HEK293 (cell line): ENCODE measurements at regions not wholly inside any gene's neighbourhood (a gene's known extent, or its start where the extent isn't known, plus 50 kb on each side); places are given as distances from the start of the nearest gene placed in this dataset.

Source experiments
- CTCF ChIA-PET: fragments of 350-600 bp; formaldehyde crosslinking; extraction: SDS; loops from one replicate; lab custom pipeline; 2021; ENCODE audit warnings: antibody characterized with exemption; lab: Yijun Ruan, JAX
- POLR2A ChIA-PET: fragments of 300-600 bp; formaldehyde crosslinking; extraction: SDS; loops from one replicate; lab custom pipeline; 2020; ENCODE audit warnings: antibody characterized with exemption, inconsistent platforms; lab: Yijun Ruan, JAX
- H3K27ac ChIP-seq: fragments of 200-500 bp; sonication (Bioruptor generic); 2 replicates; pipeline ENCODE4 v1.5.1; 2014; ENCODE audit warnings: low read depth, low read length, control low read depth, inconsistent platforms; ENCODE audit errors: extremely low read depth
- H3K36me3 ChIP-seq, 2 experiments: fragments of 200-500 bp in 1 of 2; sonication (Bioruptor generic) in 1 of 2; 1 replicate in 1 of 2; 2 replicates in 1 of 2; pipeline ENCODE4 v1.5.1; 2014 to 2017; ENCODE audit warnings: inconsistent platforms in 2 of 2, low read length in 2 of 2; ENCODE audit not compliant: control insufficient read depth in 2 of 2, insufficient read depth in 1 of 2
- H3K4me1 ChIP-seq: fragments of 200-500 bp; sonication (Bioruptor generic); 2 replicates; pipeline ENCODE4 v1.5.1; 2014; ENCODE audit warnings: mild to moderate bottlenecking, low read length, inconsistent platforms; ENCODE audit not compliant: control insufficient read depth, insufficient read depth
- H3K4me3 ChIP-seq: 2 replicates; pipeline ENCODE4 v1.5.1; 2011; ENCODE audit warnings: low read depth, mild to moderate bottlenecking, control low read depth, low read length, moderate library complexity
- H3K9me3 ChIP-seq: fragments of 200-500 bp; sonication (Bioruptor generic); 2 replicates; pipeline ENCODE4 v1.5.1; 2014; ENCODE audit warnings: low read depth, low read length, inconsistent platforms; ENCODE audit not compliant: control insufficient read depth, insufficient read depth
- KLF1 ChIP-seq: fragments of 450-650 bp; formaldehyde crosslinking; IDR thresholded peaks from 2 replicates; pipeline ENCODE4 v1.5.1; 2016; ENCODE audit warnings: missing biosample characterization, missing genetic modification characterization
- MYNN ChIP-seq: fragments of 450-650 bp; formaldehyde crosslinking; IDR thresholded peaks from 2 replicates; pipeline ENCODE4 v1.5.1; 2016; ENCODE audit warnings: missing biosample characterization, missing genetic modification characterization, borderline replicate concordance
- SP2 ChIP-seq: fragments of 450-650 bp; formaldehyde crosslinking; IDR thresholded peaks from 2 replicates; pipeline ENCODE4 v1.5.1; 2016; ENCODE audit warnings: missing biosample characterization, missing genetic modification characterization
- ZBTB1 ChIP-seq: fragments of 450-650 bp; formaldehyde crosslinking; IDR thresholded peaks from 2 replicates; pipeline ENCODE4 v1.5.1; 2016; ENCODE audit warnings: missing biosample characterization, missing genetic modification characterization
- ZBTB10 ChIP-seq: fragments of 450-650 bp; formaldehyde crosslinking; IDR thresholded peaks from 2 replicates; pipeline ENCODE4 v1.5.1; 2016; ENCODE audit warnings: missing biosample characterization, missing genetic modification characterization
- ZBTB20 ChIP-seq: fragments of 450-650 bp; formaldehyde crosslinking; IDR thresholded peaks from 2 replicates; pipeline ENCODE4 v1.5.1; 2016; ENCODE audit warnings: missing biosample characterization, missing genetic modification characterization
- ZNF16 ChIP-seq: fragments of 450-650 bp; formaldehyde crosslinking; IDR thresholded peaks from 2 replicates; pipeline ENCODE4 v1.5.1; 2016; ENCODE audit warnings: low read depth, missing biosample characterization, missing genetic modification characterization
- ZNF202 ChIP-seq: fragments of 450-650 bp; formaldehyde crosslinking; IDR thresholded peaks from 2 replicates; pipeline ENCODE4 v1.5.1; 2016; ENCODE audit warnings: missing biosample characterization, missing genetic modification characterization, borderline replicate concordance
- ZNF214 ChIP-seq: fragments of 450-650 bp; formaldehyde crosslinking; IDR thresholded peaks from 2 replicates; pipeline ENCODE4 v1.5.1; 2017; ENCODE audit warnings: missing biosample characterization, mild to moderate bottlenecking, missing genetic modification characterization, borderline replicate concordance
- ZNF248 ChIP-seq: fragments of 450-650 bp; formaldehyde crosslinking; IDR thresholded peaks from 2 replicates; pipeline ENCODE4 v1.5.1; 2017; ENCODE audit warnings: missing biosample characterization, missing genetic modification characterization
- ZNF394 ChIP-seq: fragments of 450-650 bp; formaldehyde crosslinking; IDR thresholded peaks from 2 replicates; pipeline ENCODE4 v1.5.1; 2016; ENCODE audit warnings: missing biosample characterization, missing genetic modification characterization, mild to moderate bottlenecking, moderate library complexity, borderline replicate concordance
- ZNF514 ChIP-seq: fragments of 450-650 bp; formaldehyde crosslinking; IDR thresholded peaks from 2 replicates; pipeline ENCODE4 v1.5.1; 2016; ENCODE audit warnings: missing biosample characterization, missing genetic modification characterization
- ZNF654 ChIP-seq: fragments of 450-650 bp; formaldehyde crosslinking; IDR thresholded peaks from 2 replicates; pipeline ENCODE4 v1.5.1; 2016; ENCODE audit warnings: low read depth, missing biosample characterization, missing genetic modification characterization
- ZNF660 ChIP-seq: fragments of 450-650 bp; IDR thresholded peaks from 2 replicates; pipeline ENCODE4 v1.5.1; 2018; ENCODE audit warnings: missing biosample characterization, mild to moderate bottlenecking, missing genetic modification characterization
- ZNF670 ChIP-seq: fragments of 450-650 bp; formaldehyde crosslinking; IDR thresholded peaks from 2 replicates; pipeline ENCODE4 v1.5.1; 2016; ENCODE audit warnings: missing biosample characterization, missing genetic modification characterization, low read depth
- ZNF704 ChIP-seq: fragments of 450-650 bp; formaldehyde crosslinking; IDR thresholded peaks from 2 replicates; pipeline ENCODE4 v1.5.1; 2016; ENCODE audit warnings: missing biosample characterization, missing genetic modification characterization
- ZNF747 ChIP-seq: fragments of 450-650 bp; formaldehyde crosslinking; IDR thresholded peaks from 2 replicates; pipeline ENCODE4 v1.5.1; 2016; ENCODE audit warnings: missing biosample characterization, missing genetic modification characterization
- ZNF785 ChIP-seq: fragments of 450-650 bp; formaldehyde crosslinking; IDR thresholded peaks from 2 replicates; pipeline ENCODE4 v1.5.1; 2016; ENCODE audit warnings: missing biosample characterization, missing genetic modification characterization
- ZXDB ChIP-seq: fragments of 450-650 bp; formaldehyde crosslinking; IDR thresholded peaks from 2 replicates; pipeline ENCODE4 v1.5.1; 2016; ENCODE audit warnings: missing biosample characterization, missing genetic modification characterization
- TF ChIP-seq, protein P1 (sequence below): fragments of 450-650 bp; formaldehyde crosslinking; conservative IDR thresholded peaks from 2 replicates; pipeline ENCODE4 v1.5.1; 2016; ENCODE audit warnings: low read depth, missing biosample characterization, missing genetic modification characterization
- TF ChIP-seq, protein P2 (sequence below): fragments of 450-650 bp; formaldehyde crosslinking; IDR thresholded peaks from 2 replicates; pipeline ENCODE4 v1.5.1; 2016; ENCODE audit warnings: missing biosample characterization, missing genetic modification characterization

DNA sequence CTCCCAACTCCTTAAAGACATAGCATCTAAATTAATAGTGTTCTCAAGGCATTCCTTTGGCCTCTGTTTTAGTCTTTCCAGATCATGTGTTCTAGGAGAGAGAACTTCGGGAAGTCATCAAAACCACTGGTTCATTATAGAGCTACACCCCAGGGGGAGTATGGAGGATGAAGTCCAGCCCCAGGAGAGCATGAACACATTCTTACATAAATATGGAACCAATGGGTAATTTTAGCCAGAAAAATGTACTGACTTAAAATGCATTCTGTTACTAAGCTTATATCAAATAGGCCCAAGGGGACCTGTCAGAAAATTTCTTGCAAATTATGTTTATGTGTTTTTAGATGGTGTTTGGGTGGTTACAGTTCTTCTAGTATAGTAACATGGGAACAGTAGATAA, 165.2 kb downstream of the NTMT2 start:
- no peak overlapping the region for H3K27ac ChIP-seq
- no peaks in the 10 kb centered on the region for H3K36me3 ChIP-seq
- POLR2A ChIA-PET, result no interaction called here
- no peaks in the 10 kb centered on the region for H3K4me1 ChIP-seq
- CTCF ChIA-PET, result interaction anchor here (0.5 kb wide), 1 partner anchor 400 kb away, joined by 3 read pairs; no protein-coding TSS in a partner anchor
- H3K9me3 ChIP-seq, result no peaks in the 10 kb centered on the region
- TF ChIP-seq ZNF747 (tag by site-specific recombination) (no peak), ZNF704 (tag by site-specific recombination) (no peak), ZNF248 (tag by site-specific recombination) (no peak), ZNF654 (tag by site-specific recombination) (no peak), ZBTB20 (tag by site-specific recombination) (no peak)
- no peak overlapping the region for H3K4me3 ChIP-seq

DNA sequence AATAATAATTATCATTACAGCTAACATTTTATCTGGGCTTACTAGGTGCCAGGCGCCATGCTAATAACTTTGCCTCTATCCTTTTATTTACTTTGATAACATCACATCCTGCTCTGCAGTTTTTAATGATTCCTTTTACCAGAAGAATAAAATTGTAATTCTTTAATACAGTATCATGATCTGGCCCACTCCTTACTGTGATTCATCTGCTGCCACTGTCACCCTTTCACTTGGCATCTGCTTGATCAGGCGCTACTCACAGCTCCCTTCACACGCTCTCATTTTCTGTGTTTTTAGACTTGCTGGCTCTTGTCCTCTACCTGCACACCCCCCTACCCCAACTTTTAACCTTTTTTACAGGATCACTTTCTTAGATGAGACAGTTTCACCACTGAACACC, 167.5 kb downstream of the NTMT2 start:
- POLR2A ChIA-PET, result no interaction called here
- Histone ChIP-seq H3K27ac (no peak overlapping the region), H3K4me1 (no peaks in the 10 kb centered on the region), H3K36me3 (no peaks in the 10 kb centered on the region), H3K4me3 (no peak overlapping the region), H3K9me3 (no peaks in the 10 kb centered on the region)
- CTCF ChIA-PET, result no interaction called here
- TF ChIP-seq ZNF202 (tag by site-specific recombination) (no peak), ZBTB1 (tag by site-specific recombination) (no peak), ZNF514 (tag by site-specific recombination) (no peak), ZNF16 (tag by site-specific recombination) (no peak), SP2 (tag by site-specific recombination) (no peak), ZNF214 (tag by site-specific recombination) (no peak), ZNF660 (no peak), KLF1 (tag by site-specific recombination) (no peak), ZNF670 (no peak), MYNN (no peak)
- TF ChIP-seq, protein P1, sequence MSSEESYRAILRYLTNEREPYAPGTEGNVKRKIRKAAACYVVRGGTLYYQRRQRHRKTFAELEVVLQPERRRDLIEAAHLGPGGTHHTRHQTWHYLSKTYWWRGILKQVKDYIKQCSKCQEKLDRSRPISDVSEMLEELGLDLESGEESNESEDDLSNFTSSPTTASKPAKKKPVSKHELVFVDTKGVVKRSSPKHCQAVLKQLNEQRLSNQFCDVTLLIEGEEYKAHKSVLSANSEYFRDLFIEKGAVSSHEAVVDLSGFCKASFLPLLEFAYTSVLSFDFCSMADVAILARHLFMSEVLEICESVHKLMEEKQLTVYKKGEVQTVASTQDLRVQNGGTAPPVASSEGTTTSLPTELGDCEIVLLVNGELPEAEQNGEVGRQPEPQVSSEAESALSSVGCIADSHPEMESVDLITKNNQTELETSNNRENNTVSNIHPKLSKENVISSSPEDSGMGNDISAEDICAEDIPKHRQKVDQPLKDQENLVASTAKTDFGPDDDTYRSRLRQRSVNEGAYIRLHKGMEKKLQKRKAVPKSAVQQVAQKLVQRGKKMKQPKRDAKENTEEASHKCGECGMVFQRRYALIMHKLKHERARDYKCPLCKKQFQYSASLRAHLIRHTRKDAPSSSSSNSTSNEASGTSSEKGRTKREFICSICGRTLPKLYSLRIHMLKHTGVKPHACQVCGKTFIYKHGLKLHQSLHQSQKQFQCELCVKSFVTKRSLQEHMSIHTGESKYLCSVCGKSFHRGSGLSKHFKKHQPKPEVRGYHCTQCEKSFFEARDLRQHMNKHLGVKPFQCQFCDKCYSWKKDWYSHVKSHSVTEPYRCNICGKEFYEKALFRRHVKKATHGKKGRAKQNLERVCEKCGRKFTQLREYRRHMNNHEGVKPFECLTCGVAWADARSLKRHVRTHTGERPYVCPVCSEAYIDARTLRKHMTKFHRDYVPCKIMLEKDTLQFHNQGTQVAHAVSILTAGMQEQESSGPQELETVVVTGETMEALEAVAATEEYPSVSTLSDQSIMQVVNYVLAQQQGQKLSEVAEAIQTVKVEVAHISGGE (tag by site-specific recombination), result no peak
- TF ChIP-seq, protein P2, sequence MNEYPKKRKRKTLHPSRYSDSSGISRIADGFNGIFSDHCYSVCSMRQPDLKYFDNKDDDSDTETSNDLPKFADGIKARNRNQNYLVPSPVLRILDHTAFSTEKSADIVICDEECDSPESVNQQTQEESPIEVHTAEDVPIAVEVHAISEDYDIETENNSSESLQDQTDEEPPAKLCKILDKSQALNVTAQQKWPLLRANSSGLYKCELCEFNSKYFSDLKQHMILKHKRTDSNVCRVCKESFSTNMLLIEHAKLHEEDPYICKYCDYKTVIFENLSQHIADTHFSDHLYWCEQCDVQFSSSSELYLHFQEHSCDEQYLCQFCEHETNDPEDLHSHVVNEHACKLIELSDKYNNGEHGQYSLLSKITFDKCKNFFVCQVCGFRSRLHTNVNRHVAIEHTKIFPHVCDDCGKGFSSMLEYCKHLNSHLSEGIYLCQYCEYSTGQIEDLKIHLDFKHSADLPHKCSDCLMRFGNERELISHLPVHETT (tag by site-specific recombination), result no peak

- Histone ChIP-seq H3K36me3 (no peaks in the 10 kb centered on the region), H3K4me3 (no peak overlapping the region), H3K27ac (no peak overlapping the region), H3K9me3 (no peaks in the 10 kb centered on the region), H3K4me1 (no peaks in the 10 kb centered on the region)
- ChIA-PET POLR2A (no interaction called here), CTCF (no interaction called here)
- no peak for TF ChIP-seq ZXDB
- TF ChIP-seq ZNF785 (tag by site-specific recombination), result no peak
- TF ChIP-seq ZNF394 (tag by site-specific recombination), result no peak
- no peak for TF ChIP-seq ZBTB10
- no peak for TF ChIP-seq SP2 (tag by site-specific recombination)
Measured at GRCh38 chr1:170316270-170316669, 170.5 kb downstream of the NTMT2 start.
